ENCODE measurements at regions not wholly inside any gene's neighbourhood (a gene's known extent, or its start where the extent isn't known, plus 50 kb on each side); places are given as distances from the start of the nearest gene placed in this dataset.

DNA sequence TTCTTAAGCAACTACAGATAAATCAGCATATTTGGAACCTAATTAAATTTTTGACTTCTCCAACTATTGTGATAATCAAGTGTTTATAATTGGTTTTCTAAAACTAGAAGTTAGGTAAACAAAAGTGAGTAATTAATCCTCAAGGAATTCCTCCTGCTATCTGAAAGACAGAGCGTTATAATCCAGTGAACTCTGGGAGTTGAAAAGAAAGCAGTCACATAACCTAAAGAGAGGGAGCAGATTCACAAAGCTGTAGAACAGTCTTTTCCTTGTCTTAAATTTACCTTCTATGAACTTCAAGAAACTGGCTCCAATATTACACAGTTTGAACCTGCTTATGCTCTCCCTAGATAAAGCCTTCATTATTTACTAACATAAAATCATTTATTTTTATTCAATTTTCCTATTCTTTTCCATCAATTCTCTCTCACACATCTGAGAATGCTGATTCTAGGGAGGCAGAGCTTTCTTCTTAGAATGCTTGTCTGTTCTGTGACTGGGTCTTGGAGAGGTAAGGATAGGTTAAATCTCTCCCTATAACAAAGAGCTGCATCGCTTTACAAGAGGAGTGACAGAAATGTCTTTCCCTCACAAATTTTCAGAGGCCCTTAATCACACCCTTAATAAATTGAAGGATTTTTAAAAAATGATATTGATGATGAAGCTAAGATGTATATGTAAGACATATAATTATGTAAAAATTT lies 132.8 kb downstream of the TUSC7 start:
- no peak for TF ChIP-seq POLR2A (IDR thresholded peaks at IDR 0.05)
- TF ChIP-seq, protein P1, sequence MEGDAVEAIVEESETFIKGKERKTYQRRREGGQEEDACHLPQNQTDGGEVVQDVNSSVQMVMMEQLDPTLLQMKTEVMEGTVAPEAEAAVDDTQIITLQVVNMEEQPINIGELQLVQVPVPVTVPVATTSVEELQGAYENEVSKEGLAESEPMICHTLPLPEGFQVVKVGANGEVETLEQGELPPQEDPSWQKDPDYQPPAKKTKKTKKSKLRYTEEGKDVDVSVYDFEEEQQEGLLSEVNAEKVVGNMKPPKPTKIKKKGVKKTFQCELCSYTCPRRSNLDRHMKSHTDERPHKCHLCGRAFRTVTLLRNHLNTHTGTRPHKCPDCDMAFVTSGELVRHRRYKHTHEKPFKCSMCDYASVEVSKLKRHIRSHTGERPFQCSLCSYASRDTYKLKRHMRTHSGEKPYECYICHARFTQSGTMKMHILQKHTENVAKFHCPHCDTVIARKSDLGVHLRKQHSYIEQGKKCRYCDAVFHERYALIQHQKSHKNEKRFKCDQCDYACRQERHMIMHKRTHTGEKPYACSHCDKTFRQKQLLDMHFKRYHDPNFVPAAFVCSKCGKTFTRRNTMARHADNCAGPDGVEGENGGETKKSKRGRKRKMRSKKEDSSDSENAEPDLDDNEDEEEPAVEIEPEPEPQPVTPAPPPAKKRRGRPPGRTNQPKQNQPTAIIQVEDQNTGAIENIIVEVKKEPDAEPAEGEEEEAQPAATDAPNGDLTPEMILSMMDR (IDR thresholded peaks at IDR 0.05) = no peak
- Histone ChIP-seq H3K27ac (no peak overlapping the region), H3K9me3 (no peaks in the 10 kb centered on the region), H3K4me3 (no peak overlapping the region), H3K36me3 (no peaks in the 10 kb centered on the region), H3K27me3 (no peaks in the 10 kb centered on the region), H3K4me1 (no peaks in the 10 kb centered on the region)
- no peak for DNase-seq
- intact Hi-C loops (cut with DNase I) = no loop called here
- 29 to 38% methylated on average over 2 of the region's 2 CpGs for WGBS, 2 donors

DNA sequence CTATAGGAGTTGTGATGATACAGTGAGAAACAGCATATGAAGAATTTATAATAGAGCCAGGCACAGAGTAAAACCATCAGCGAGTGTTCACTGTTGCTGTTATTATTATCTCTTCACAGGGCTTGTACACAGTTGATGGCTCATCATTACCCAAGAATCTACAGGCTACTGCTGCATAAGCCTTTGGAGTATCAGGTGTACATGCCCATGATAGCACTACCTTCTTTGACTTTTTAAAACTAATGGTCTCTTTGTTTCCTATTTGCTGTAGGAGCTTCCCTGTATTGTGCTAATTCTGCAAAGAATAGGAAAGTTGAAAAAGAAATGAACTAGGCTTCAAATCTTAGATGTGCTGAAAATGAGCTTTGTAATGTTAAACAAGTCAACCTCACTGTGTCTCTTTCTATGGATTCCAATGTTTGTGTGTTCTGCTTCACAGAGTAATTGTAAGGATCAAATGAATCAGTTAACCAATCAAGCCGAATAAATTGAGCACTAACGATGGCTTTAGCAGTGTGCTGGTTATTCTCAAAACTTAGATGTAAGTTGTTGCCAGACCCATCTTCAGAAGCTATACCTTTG lies 138.8 kb downstream of the TUSC7 start:
- TF ChIP-seq POLR2A (IDR thresholded peaks at IDR 0.05) = no peak
- TF ChIP-seq, protein P1 (IDR thresholded peaks at IDR 0.05) = no peak
- no peak overlapping the region for H3K27ac ChIP-seq

DNA sequence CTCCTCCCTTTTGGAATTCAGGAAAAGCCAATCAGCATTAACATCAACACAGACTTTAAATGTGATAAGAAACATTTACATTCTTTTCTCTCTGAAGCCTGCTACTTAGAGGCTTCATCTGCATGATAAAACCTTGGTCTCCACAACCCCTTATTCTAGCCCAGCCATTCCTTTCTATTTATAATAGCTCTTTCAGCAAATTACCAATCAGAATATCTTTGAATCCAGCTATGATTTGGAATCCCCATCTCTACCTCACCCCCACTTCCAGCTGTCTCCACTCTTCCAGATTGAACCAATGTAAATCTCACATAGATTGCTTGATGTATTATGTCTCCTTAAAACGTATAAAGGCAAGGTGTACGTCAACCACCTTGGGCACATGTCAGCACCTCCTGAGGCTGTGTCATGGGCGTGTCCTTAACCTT lies 139.7 kb downstream of the TUSC7 start:
- no peak for DNase-seq
- WGBS, 2 donors = 53 to 57% methylated on average over 3 of the region's 3 CpGs
- Histone ChIP-seq H3K27me3 (no peaks in the 10 kb centered on the region), H3K9me3 (no peaks in the 10 kb centered on the region), H3K36me3 (no peaks in the 10 kb centered on the region), H3K4me1 (no peaks in the 10 kb centered on the region), H3K27ac (no peak overlapping the region), H3K4me3 (no peak overlapping the region)
- no peak for TF ChIP-seq POLR2A (IDR thresholded peaks at IDR 0.05)
- TF ChIP-seq, protein P1 (IDR thresholded peaks at IDR 0.05) = no peak
- intact Hi-C loops (cut with DNase I) = no loop called here

More for the DNA sequence above, 138.8 kb downstream of the TUSC7 start:
- Histone ChIP-seq H3K36me3 (no peaks in the 10 kb centered on the region), H3K4me1 (no peaks in the 10 kb centered on the region), H3K27me3 (no peaks in the 10 kb centered on the region), H3K9me3 (no peaks in the 10 kb centered on the region), H3K4me3 (no peak overlapping the region)
- no peak for DNase-seq
- intact Hi-C loops (cut with DNase I) = no loop called here
- WGBS, 2 donors = 79 to 91% methylated on average over 3 of the region's 3 CpGs

DNA sequence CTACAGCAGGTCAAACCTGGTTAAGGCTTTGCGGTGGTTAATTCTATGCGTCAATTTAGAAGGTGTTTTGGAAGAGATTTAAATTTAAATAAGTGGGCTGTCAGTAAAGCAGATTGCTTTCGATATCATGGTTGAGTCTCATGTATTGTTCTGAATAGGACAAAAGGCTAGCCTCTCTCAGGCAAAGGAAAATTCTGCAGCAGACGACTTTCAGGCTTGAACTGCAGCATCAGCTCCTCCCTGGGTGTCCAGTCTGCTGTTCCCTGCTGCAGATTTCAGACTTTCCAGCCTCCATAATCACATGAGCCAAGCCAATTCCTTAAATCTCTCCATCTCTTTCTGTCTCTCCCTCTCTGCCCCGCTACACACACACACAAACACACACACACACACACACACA lies 143.2 kb downstream of the TUSC7 start:
- WGBS, 2 donors = 76 to 78% methylated on average over 5 of the region's 5 CpGs
- no peaks in the 10 kb centered on the region for H3K27me3 ChIP-seq
- no peak overlapping the region for H3K4me3 ChIP-seq
- intact Hi-C loops (cut with DNase I) = no loop called here
- TF ChIP-seq, protein P1 (IDR thresholded peaks at IDR 0.05) = no peak
- TF ChIP-seq POLR2A (IDR thresholded peaks at IDR 0.05) = no peak
- no peak for DNase-seq
- H3K27ac ChIP-seq = no peak overlapping the region
- H3K4me1 ChIP-seq = no peaks in the 10 kb centered on the region
- H3K9me3 ChIP-seq = no peaks in the 10 kb centered on the region
- H3K36me3 ChIP-seq = no peaks in the 10 kb centered on the region

DNA sequence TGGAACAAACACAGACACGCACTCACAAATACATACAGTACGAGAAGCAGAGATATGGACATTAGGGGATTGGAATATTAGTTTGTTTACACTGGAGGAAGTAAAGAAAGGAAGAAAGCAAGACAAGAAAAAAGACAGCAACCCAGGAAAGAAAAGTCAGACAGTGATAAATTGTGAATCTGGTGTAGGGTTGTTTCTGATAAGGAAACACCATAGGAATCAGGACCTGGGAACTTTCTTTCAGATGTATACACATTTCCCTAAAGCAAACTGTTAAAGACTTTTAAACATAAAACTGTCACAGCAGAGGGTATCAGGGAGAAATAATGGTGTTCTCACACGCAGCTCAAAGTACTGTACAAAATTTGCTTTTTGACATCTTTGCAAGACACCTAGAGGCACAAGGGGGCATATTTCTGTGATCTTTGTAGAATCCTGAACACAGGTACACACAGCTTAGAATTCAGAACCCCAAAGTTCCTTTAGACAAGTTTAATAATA lies 153.7 kb downstream of the TUSC7 start:
- Histone ChIP-seq H3K27ac (no peak overlapping the region), H3K36me3 (no peaks in the 10 kb centered on the region), H3K4me3 (no peak overlapping the region), H3K27me3 (no peaks in the 10 kb centered on the region), H3K9me3 (no peaks in the 10 kb centered on the region), H3K4me1 (peaks cover 0 to 21% (median 0%) of the 10 kb centered on the region in 3 donors)
- intact Hi-C loops (cut with DNase I) = no loop called here
- TF ChIP-seq, protein P1 (IDR thresholded peaks at IDR 0.05) = no peak
- no peak for TF ChIP-seq POLR2A (IDR thresholded peaks at IDR 0.05)
- DNase-seq = no peak
- WGBS, 2 donors = 47 to 51% methylated on average over 3 of the region's 3 CpGs
